Stimulated activated naive CD8-positive, alpha-beta T cell treated with anti-CD3 and anti-CD28 coated beads, Interleukin-15, Interleukin-2, amounts not matched to agents 100 ng/mL and 50 ng/mL, for 24 hours (primary cell): ENCODE measurements at regions not wholly inside any gene's neighbourhood (a gene's known extent, or its start where the extent isn't known, plus 50 kb on each side); places are given as distances from the start of the nearest gene placed in this dataset.
"Not testable (repeated sequence)": the region's sequence is repeated elsewhere in the genome, so short reads cannot be mapped to it uniquely, and the experiment has no call there.

Source experiments
- H3K27ac Mint-ChIP-seq: one replicate; pipeline ENCODE4 v1.8.0; 2021; ENCODE audit warnings: mild to moderate bottlenecking, mixed read lengths
- H3K27me3 Mint-ChIP-seq: one replicate; pipeline ENCODE4 v1.8.0; 2021; ENCODE audit warnings: mixed read lengths
- H3K36me3 Mint-ChIP-seq: one replicate; pipeline ENCODE4 v1.8.0; 2021; ENCODE audit warnings: low read depth, mixed read lengths
- H3K4me1 Mint-ChIP-seq: one replicate; pipeline ENCODE4 v1.8.0; 2021; ENCODE audit warnings: low read depth, mixed read lengths
- H3K4me3 Mint-ChIP-seq: one replicate; pipeline ENCODE4 v1.8.0; 2021; ENCODE audit warnings: mild to moderate bottlenecking, mixed read lengths
- H3K9me3 Mint-ChIP-seq: one replicate; pipeline ENCODE4 v1.8.0; 2021; ENCODE audit warnings: mixed read lengths

- Mint-ChIP-seq H3K4me3 (no peak overlapping the region), H3K27me3 (peaks cover 5% of the 10 kb centered on the region), H3K27ac (no peak overlapping the region), H3K4me1 (no peaks in the 10 kb centered on the region), H3K9me3 (peaks cover 3% of the 10 kb centered on the region), H3K36me3 (no peaks in the 10 kb centered on the region)
Measured at GRCh38 chr1:48069662-48070395, 72.6 kb upstream of the TRABD2B start.

- Mint-ChIP-seq H3K4me1 (no peaks in the 10 kb centered on the region), H3K36me3 (no peaks in the 10 kb centered on the region), H3K27ac (no peak overlapping the region), H3K9me3 (peaks cover 3% of the 10 kb centered on the region), H3K27me3 (peaks cover 5% of the 10 kb centered on the region), H3K4me3 (no peak overlapping the region)
Measured at GRCh38 chr1:48068206-48068605, 71.0 kb upstream of the TRABD2B start.

- Mint-ChIP-seq H3K27ac (no peak overlapping the region), H3K27me3 (no peaks in the 10 kb centered on the region), H3K36me3 (no peaks in the 10 kb centered on the region), H3K4me1 (no peaks in the 10 kb centered on the region), H3K4me3 (no peak overlapping the region), H3K9me3 (no peaks in the 10 kb centered on the region)
Measured at GRCh38 chr1:48066936-48067335, 69.8 kb upstream of the TRABD2B start.

DNA sequence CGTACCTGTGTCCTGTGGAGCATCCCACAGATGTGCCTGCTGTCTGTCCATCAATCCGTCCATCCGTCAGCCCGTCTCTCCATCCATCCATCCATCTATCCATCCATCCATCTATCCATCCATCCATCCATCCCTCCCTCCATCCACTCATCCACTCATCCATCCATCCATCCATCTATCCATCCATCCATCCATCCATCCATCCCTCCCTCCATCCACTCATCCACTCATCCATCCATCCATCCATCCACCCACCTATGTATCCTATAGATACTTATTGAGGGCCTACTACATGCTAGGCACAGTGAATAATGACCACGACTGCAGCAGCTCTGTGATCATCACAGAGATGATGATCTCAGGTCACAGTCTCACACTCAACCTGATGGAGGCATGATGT is 67.5 kb upstream of the TRABD2B start:
- H3K4me3 Mint-ChIP-seq, H3K36me3 Mint-ChIP-seq, H3K27me3 Mint-ChIP-seq, H3K27ac Mint-ChIP-seq, H3K4me1 Mint-ChIP-seq, H3K9me3 Mint-ChIP-seq: not testable (repeated sequence)

GRCh38 chr1:48062353-48062752 is 65.2 kb upstream of the TRABD2B start:
- no peak overlapping the region for H3K27ac Mint-ChIP-seq
- H3K4me3 Mint-ChIP-seq = no peak overlapping the region
- H3K36me3 Mint-ChIP-seq = no peaks in the 10 kb centered on the region

GRCh38 chr1:48061162-48062136 is 64.3 kb upstream of the TRABD2B start:
- Mint-ChIP-seq H3K9me3 (no peaks in the 10 kb centered on the region), H3K36me3 (no peaks in the 10 kb centered on the region), H3K27me3 (no peaks in the 10 kb centered on the region), H3K4me1 (no peaks in the 10 kb centered on the region), H3K4me3 (no peak overlapping the region), H3K27ac (no peak overlapping the region)

More at GRCh38 chr1:48062353-48062752, 65.2 kb upstream of the TRABD2B start:
- Mint-ChIP-seq H3K4me1 (no peaks in the 10 kb centered on the region), H3K9me3 (no peaks in the 10 kb centered on the region), H3K27me3 (no peaks in the 10 kb centered on the region)

DNA sequence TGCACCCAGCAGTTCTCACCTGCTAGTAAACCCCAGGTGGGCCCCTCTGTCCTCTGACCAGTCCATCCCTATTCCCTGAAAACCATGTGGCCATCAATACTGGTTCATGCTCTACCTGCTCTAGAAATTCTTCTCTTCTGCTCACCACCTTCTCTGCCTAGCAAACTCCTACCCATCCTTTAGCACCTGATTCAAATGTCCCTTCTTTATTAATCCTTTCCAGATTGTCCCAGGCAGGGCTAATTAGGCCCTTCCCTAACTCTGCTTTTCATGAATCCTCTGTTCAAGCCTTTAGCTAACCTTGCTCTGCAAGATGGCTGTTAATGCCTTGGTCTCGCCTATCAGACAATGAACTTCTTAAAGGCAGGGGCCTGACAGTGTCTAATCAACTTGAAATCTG is 62.1 kb upstream of the TRABD2B start:
- Mint-ChIP-seq H3K36me3 (no peaks in the 10 kb centered on the region), H3K4me1 (no peaks in the 10 kb centered on the region), H3K27me3 (no peaks in the 10 kb centered on the region), H3K27ac (no peak overlapping the region), H3K9me3 (no peaks in the 10 kb centered on the region), H3K4me3 (no peak overlapping the region)

- no peak overlapping the region for H3K27ac Mint-ChIP-seq
- H3K27me3 Mint-ChIP-seq = no peaks in the 10 kb centered on the region
- H3K36me3 Mint-ChIP-seq = no peaks in the 10 kb centered on the region
- H3K4me3 Mint-ChIP-seq = no peak overlapping the region
- H3K4me1 Mint-ChIP-seq = no peaks in the 10 kb centered on the region
- H3K9me3 Mint-ChIP-seq = no peaks in the 10 kb centered on the region
Measured at GRCh38 chr1:48058135-48059025, 61.2 kb upstream of the TRABD2B start.

DNA sequence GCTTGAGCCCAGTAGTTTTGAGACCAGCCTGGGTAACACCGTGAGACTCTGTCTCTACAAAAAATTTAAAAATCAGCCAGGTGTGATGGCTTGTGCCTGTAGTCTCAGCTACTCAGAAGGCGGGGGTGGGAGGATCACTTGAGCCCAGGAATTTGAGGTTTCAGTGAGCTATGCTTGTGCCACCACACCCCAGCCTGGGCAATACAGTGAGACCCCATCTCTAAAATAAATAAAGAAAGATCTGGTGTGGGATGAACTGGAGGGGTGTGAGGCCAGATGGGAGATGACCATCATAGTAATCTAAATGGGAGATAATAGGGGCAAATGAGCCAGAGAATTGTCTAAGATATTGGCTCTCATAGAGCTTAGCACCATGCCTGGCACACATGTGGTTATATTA is 60.1 kb upstream of the TRABD2B start:
- H3K36me3 Mint-ChIP-seq = no peaks in the 10 kb centered on the region
- H3K27me3 Mint-ChIP-seq = no peaks in the 10 kb centered on the region
- no peak overlapping the region for H3K27ac Mint-ChIP-seq
- H3K4me1 Mint-ChIP-seq = no peaks in the 10 kb centered on the region
- H3K4me3 Mint-ChIP-seq = no peak overlapping the region
- H3K9me3 Mint-ChIP-seq = no peaks in the 10 kb centered on the region

DNA sequence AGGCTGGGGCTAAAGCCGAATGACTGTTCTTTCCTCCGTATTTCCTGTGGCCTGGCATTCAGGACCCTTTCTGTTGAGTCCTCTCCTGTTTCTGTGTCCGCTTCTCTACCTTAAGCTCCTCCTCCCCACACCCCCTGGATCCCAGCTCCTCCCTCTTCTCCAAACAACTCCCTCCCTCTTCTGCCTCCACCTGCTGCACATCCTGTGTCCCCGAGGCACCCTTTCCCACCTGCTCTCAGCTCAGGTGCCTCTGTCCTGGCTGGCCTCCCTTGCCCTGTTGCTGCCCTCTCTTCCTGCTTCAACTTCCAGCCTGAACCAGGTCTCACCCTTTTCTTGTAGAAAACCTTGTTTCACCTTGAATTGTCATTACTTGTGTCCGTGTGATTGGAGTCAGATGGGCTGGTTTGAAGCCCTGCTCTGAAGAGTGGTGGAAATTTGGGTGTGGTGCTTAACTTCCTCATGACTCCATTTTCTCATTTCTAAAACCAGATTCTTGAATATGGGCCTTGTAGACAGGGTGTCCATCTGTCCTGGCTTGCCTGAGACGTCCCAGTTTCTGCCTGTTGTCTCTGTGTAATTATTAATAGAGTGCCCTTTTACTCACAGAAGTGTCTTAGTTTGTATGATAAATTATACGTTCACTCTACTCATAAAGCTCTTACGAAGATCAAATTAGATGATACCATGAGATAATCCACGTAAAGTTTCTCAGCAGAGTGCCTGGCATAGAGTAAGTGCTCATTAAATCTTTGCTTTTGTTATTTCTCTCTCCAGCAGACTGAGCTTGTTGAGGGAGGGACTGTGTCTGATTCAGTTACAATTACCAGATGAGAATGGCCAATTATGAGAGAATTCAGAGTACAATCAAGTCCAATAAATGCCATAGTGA is 58.9 kb upstream of the TRABD2B start:
- Mint-ChIP-seq H3K4me1 (no peaks in the 10 kb centered on the region), H3K27ac (no peak overlapping the region), H3K4me3 (no peak overlapping the region), H3K27me3 (no peaks in the 10 kb centered on the region), H3K9me3 (no peaks in the 10 kb centered on the region), H3K36me3 (no peaks in the 10 kb centered on the region)

- Mint-ChIP-seq H3K27me3 (no peaks in the 10 kb centered on the region), H3K4me1 (no peaks in the 10 kb centered on the region), H3K27ac (no peak overlapping the region), H3K4me3 (no peak overlapping the region), H3K9me3 (no peaks in the 10 kb centered on the region), H3K36me3 (no peaks in the 10 kb centered on the region)
Measured at GRCh38 chr1:48054232-48054631, 57.0 kb upstream of the TRABD2B start.

DNA sequence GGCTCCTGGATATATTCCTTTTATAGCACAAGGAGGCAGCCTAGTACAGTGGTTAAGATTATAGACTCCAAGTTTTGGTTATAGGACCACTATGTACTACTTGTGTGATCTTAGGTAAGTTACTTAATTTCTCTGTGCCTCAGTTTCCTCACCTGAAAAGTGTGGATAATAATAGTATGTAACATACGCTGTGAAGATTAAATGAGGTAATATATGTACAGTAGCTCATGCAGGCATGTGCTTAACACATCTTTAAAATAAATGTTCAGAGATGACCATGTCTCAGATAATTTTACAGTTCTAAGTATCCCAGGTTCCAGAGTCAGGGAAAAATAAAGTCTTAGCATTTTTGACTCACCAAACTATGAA is 55.7 kb upstream of the TRABD2B start:
- H3K4me3 Mint-ChIP-seq = no peak overlapping the region
- no peaks in the 10 kb centered on the region for H3K27me3 Mint-ChIP-seq
- H3K4me1 Mint-ChIP-seq = no peaks in the 10 kb centered on the region
- no peaks in the 10 kb centered on the region for H3K36me3 Mint-ChIP-seq
- H3K27ac Mint-ChIP-seq = no peak overlapping the region
- H3K9me3 Mint-ChIP-seq = no peaks in the 10 kb centered on the region

GRCh38 chr1:48051466-48052126 is 54.4 kb upstream of the TRABD2B start:
- H3K27ac Mint-ChIP-seq = no peak overlapping the region
- H3K9me3 Mint-ChIP-seq = no peaks in the 10 kb centered on the region
- H3K27me3 Mint-ChIP-seq = no peaks in the 10 kb centered on the region
- H3K36me3 Mint-ChIP-seq = no peaks in the 10 kb centered on the region
- H3K4me3 Mint-ChIP-seq = no peak overlapping the region
- no peaks in the 10 kb centered on the region for H3K4me1 Mint-ChIP-seq
